ENCODE measurements at regions not wholly inside any gene's neighbourhood (a gene's known extent, or its start where the extent isn't known, plus 50 kb on each side); places are given as distances from the start of the nearest gene placed in this dataset.
"Not testable (repeated sequence)": the region's sequence is repeated elsewhere in the genome, so short reads cannot be mapped to it uniquely, and the experiment has no call there.

GRCh38 chr1:79554688-79555087 is 548.2 kb upstream of the ADGRL4 start:
- DNase-seq (ENCODE audit: low read depth in 3 of 3, low spot score in 2 of 3): no peak

DNA sequence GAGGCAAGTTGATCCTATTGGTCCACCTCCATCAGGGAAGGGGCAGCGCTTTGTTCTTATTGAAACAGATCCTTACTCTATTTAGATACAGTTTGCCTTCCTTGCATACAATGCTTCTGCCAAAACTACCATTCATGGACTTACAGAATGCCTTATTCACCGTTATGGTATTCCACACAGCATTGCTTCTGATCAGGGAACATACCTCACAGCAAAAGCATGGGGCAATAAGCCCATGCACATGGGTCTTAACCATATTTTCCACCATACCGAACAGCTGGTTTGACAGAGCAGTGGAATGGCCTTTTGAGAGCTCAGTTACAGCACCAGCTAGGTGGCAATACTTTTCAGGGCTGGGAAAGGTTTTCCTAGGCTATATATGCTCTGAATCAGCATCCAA is 544.8 kb upstream of the ADGRL4 start:
- DNase-seq (ENCODE audit: low read depth in 3 of 3, low spot score in 2 of 3): no peak

DNA sequence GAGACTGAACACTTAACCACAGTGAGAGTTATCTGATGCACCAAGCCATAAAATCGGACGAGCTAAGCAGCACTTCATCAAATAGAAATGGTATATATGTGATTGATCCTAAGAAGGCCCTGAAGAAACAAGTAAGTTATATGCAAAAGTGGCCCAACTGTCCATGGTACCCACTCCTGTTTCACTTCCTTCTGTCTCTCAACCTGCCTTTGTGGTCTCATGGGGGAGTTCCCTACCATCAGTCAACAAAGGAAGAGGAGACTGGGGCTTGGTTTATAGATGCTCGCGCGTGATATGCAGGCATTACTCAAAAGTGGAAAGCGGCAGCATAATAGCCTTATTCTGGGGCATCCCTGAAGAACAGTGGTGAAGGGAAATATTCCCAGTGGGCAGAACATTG is 543.9 kb upstream of the ADGRL4 start:
- DNase-seq (ENCODE audit: low read depth in 3 of 3, low spot score in 2 of 3): no peak

GRCh38 chr1:79549201-79549600 is 542.7 kb upstream of the ADGRL4 start:
- no peak for DNase-seq (ENCODE audit: low read depth in 3 of 3, low spot score in 2 of 3)

GRCh38 chr1:79547514-79547913 is 541.0 kb upstream of the ADGRL4 start:
- no peak for DNase-seq (ENCODE audit: low read depth in 3 of 3, low spot score in 2 of 3)

DNA sequence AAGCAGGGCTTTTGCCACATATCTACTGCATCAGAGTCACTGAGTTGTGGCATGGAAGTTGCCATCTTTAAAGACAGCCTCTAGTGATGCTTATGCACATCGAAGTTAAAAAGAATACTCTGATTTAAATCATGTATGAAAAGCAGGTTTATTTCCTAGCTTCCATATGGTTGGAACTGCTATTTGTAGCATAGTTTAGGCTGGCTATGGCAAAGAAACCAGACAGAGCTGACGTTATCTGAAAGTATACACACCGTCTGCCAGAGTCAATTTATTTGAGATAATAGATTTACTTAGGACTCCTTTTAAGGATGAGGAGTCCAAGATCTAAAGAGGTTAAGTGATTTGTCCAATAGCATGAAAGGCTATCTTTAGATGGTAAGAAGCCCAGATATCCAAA is 536.9 kb upstream of the ADGRL4 start:
- no peak for DNase-seq (ENCODE audit: low read depth in 3 of 3, low spot score in 2 of 3)

DNA sequence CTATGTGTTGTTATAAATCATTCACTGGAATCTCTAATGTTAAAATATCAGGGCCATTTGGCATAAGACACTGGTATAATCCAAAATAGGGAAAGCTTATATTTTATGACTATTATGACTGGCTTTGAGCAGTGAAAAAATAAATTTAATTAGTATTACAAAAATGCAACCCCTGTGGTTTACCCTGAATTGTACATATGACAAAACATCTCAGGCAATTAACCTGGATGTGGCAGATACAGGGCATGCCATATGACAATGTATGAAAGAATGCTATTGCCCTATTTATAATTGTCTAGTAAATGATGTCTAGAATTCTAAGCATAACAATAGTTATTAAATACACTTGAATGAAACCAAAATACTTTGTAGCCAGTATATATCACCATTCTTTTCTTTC is 532.5 kb upstream of the ADGRL4 start:
- DNase-seq (ENCODE audit: low read depth in 3 of 3, low spot score in 2 of 3): no peak

- no peak for DNase-seq (ENCODE audit: low read depth in 3 of 3, low spot score in 2 of 3)
Observed at GRCh38 chr1:79532555-79532954, 526.0 kb upstream of the ADGRL4 start.

- no peak for DNase-seq (ENCODE audit: low read depth in 3 of 3, low spot score in 2 of 3)
Observed at GRCh38 chr1:79531790-79532189, 525.3 kb upstream of the ADGRL4 start.

DNA sequence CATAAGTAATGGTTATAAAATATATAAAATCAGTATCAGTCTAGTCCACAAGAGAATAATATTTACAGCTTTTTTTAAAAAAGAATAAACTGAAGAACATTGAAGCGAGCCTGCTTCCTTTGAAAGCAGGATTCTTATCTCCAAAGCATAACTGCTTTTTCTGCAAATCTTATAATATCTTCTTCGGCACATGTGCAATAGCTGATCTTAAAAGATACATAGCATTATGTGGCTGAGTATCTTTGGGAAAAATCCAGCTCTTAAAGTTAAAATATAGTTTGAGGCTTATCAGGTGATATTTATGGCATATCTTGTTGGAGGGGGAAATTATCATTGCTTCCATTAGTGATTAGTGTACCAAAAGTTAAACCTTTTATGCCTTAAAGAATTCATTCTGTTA is 523.9 kb upstream of the ADGRL4 start:
- no peak for DNase-seq (ENCODE audit: low read depth in 3 of 3, low spot score in 2 of 3)

GRCh38 chr1:79530055-79530454 is 523.5 kb upstream of the ADGRL4 start:
- DNase-seq (ENCODE audit: low read depth in 3 of 3, low spot score in 2 of 3): no peak

DNA sequence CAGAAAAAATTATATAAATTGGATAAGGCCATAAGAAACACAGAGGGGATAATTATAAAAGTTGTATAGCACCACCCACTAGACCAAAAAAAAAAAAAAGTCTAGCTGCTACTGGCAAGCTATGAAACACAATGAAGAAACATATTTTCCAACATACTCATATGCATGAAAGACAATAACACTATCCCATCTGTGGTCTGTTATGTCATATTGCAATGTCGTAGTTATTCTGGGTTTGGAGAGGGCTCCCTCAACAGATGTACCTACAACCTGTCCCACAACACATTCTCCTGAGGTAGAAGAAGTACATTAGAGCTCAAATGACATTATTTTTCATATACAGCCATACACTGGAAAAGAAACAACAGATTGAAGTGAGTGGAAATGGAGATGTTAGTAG is 517.6 kb upstream of the ADGRL4 start:
- DNase-seq (ENCODE audit: low read depth in 3 of 3, low spot score in 2 of 3): no peak

- DNase-seq (ENCODE audit: low read depth in 3 of 3, low spot score in 2 of 3): no peak
Observed at GRCh38 chr1:79519084-79519760, 512.7 kb upstream of the ADGRL4 start.

DNA sequence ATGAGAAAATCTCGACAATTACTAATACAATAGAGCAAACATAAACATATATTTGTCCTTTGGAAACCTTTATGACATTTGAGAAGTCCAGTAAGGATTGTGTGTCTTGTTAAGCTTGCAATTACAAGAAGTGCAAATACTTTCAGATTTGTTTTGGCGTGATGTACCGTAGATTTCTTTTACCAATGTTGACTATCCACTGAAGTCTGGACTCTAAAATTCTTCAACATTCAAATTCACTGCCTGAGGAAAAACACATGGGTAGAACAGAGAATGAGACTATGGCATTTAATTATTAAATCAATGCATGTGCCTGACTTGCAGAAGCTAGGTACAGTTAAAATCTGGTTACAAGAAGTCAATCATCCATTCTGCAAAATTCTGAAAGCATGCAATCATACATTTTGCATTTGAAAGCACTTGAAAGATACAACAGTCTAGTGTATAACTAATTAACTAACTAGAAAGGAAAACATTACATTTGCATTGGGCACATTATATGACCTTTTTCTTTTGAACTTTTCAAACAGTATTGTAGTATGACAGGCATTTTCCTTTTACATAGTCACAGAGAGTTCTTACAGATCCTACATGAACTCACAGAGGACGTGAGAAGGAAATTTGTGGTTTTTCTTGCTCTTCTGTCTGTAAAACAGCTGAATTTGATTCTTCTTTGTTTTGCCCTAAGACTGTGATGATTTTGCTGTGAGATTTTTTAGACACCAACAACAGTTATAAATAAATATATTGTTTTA is 511.1 kb upstream of the ADGRL4 start:
- DNase-seq (ENCODE audit: low read depth in 3 of 3, low spot score in 2 of 3): no peak

- no peak for DNase-seq (ENCODE audit: low read depth in 3 of 3, low spot score in 2 of 3)
Observed at GRCh38 chr1:79507770-79508169, 501.2 kb upstream of the ADGRL4 start.

GRCh38 chr1:79501153-79501552 is 494.6 kb upstream of the ADGRL4 start:
- DNase-seq (ENCODE audit: low read depth in 3 of 3, low spot score in 2 of 3): no peak

GRCh38 chr1:79499541-79499940 is 493.0 kb upstream of the ADGRL4 start:
- no peak for DNase-seq (ENCODE audit: low read depth in 3 of 3, low spot score in 2 of 3)

- DNase-seq (ENCODE audit: low read depth in 3 of 3, low spot score in 2 of 3): peak; percentile 3 to 9 (median 8)
Observed at GRCh38 chr1:79497193-79497773, 490.8 kb upstream of the ADGRL4 start.

DNA sequence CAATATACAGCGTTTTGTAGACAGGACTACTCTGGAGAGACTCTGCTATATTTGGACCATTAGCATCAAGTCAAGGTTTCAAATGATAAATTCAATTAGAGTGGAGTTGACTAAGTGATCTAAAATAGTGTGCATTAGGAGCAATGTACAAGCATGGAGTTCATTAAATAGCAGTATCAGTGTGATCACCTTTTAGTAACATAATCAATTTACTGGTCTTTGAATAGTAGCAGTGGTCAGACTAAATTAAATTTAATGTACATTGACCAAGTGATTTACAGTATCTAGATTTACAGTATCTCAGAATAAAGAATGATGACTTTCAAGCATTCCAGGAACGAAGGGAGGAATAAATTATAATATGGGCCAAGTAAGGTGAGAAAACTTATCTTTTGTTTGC is 489.6 kb upstream of the ADGRL4 start:
- no peak for DNase-seq (ENCODE audit: low read depth in 3 of 3, low spot score in 2 of 3)

GRCh38 chr1:79493702-79494101 is 487.2 kb upstream of the ADGRL4 start:
- DNase-seq (ENCODE audit: low read depth in 3 of 3, low spot score in 2 of 3): not testable (repeated sequence)

DNA sequence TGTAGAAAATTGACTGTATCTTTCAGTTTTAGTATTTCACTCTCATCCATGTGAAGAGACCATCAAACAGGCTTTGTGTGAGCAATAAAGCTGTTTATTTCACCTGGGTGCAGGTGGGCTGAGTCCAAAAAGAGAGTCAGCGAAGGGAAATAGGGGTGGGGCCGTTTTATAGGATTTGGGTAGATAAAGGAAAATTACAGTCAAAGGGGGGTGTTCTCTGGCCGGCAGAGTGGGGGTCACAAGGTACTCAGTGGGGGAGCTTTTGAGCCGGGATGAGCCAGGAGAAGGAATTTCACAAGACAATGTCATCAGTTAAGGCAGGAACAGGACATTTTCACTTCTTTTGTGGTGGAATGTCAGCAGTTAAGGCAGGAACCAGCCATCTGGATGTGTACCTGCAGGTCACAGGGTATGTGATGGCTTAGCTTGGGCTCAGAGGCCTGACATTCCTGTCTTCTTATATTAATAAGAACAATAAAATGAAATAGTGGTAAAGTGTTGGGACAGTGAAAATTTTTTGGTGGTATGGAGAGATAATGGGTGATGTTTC is 482.1 kb upstream of the ADGRL4 start:
- not testable (repeated sequence) for DNase-seq (ENCODE audit: low read depth in 3 of 3, low spot score in 2 of 3)

Data from right renal cortex interstitium (tissue), 3 donors.